ENCODE measurements at regions not wholly inside any gene's neighbourhood (a gene's known extent, or its start where the extent isn't known, plus 50 kb on each side); places are given as distances from the start of the nearest gene placed in this dataset.
A peak's percentile ranks its signal among the peaks of the same experiment; 100 is the strongest.

- ATAC-seq (peak; percentile 67), DNase-seq (no peak)
- intact Hi-C loops (cut with micrococcal nuclease), result no loop called here
These were observed 51.9 kb upstream of the IGSF9B start for GRCh38 chr11:134008634-134009071.

- no peak for DNase-seq
- ATAC-seq, result no peak
- intact Hi-C loops (cut with micrococcal nuclease), result no loop called here
These were observed 55.4 kb upstream of the JAM3 start for GRCh38 chr11:134013518-134013917.

DNA sequence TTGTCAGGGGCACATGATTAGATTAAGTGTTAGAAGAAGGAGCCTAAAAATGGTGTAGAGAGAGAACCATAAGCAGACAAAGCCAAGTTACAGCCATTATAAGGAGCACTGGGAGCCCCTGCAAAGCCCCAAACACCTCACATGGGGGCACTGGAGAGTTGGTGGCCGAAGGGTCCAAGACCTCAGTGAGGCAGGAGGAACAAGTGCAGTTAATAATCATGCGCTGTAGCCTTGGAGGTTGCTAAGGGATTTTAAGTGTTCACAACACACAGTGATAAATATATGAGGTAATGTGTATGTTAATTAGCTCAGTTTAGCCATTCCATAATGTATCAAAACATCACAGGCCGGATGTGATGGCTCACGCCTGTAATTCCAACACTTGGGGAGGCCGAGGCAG lies 54.4 kb upstream of the JAM3 start:
- ATAC-seq (peak; percentile 87), DNase-seq (peak; percentile 62)
- intact Hi-C loops (cut with micrococcal nuclease), result no loop called here

GRCh38 chr11:134015556-134015955 lies 53.3 kb upstream of the JAM3 start:
- ATAC-seq, result peak; percentile 85
- intact Hi-C loops (cut with micrococcal nuclease), result no loop called here
- DNase-seq, result peak; percentile 55

- DNase-seq (no peak), ATAC-seq (no peak)
- intact Hi-C loops (cut with micrococcal nuclease), result no loop called here
These were observed 51.1 kb upstream of the JAM3 start for GRCh38 chr11:134017511-134018430.
